HEK293T (cell line): ENCODE measurements at regions not wholly inside any gene's neighbourhood (a gene's known extent, or its start where the extent isn't known, plus 50 kb on each side); places are given as distances from the start of the nearest gene placed in this dataset.

ENCODE experiments used
- CTCF ChIA-PET: fragments of 350-600 bp; formaldehyde crosslinking; extraction: SDS; loops from one replicate; lab custom pipeline; 2021; ENCODE audit warnings: antibody characterized with exemption, inconsistent platforms; lab: Yijun Ruan, JAX
- POLR2A ChIA-PET: fragments of 350-600 bp; formaldehyde crosslinking; extraction: SDS; loops from one replicate; lab custom pipeline; 2020; ENCODE audit warnings: antibody characterized with exemption, inconsistent platforms; lab: Yijun Ruan, JAX
- DNase-seq: peaks from one replicate; pipeline ENCODE4 v3.0.0; 2012; ENCODE audit warnings: mixed read lengths; ENCODE audit errors: extremely low spot score
- ARNT ChIP-seq: fragments of 450-650 bp; IDR thresholded peaks from 2 replicates; pipeline ENCODE4 v1.6.1; 2017; ENCODE audit warnings: mild to moderate bottlenecking
- BHLHE40 ChIP-seq: fragments of 450-650 bp; IDR thresholded peaks from 2 replicates; pipeline ENCODE4 v1.6.1; 2016; ENCODE audit warnings: mild to moderate bottlenecking, moderate library complexity, borderline replicate concordance
- ELF4 ChIP-seq: fragments of 450-650 bp; IDR thresholded peaks from 2 replicates; pipeline ENCODE4 v1.6.1; 2017; ENCODE audit warnings: antibody characterized with exemption
- FOXA1 ChIP-seq: fragments of 450-650 bp; IDR thresholded peaks from 2 replicates; pipeline ENCODE4 v1.6.1; 2016; ENCODE audit warnings: mild to moderate bottlenecking
- FOXK2 ChIP-seq: fragments of 450-650 bp; IDR thresholded peaks from 2 replicates; pipeline ENCODE4 v1.6.1; 2016; ENCODE audit warnings: mild to moderate bottlenecking
- FOXM1 ChIP-seq: fragments of 450-650 bp; IDR thresholded peaks from 2 replicates; pipeline ENCODE4 v1.6.1; 2017; ENCODE audit warnings: mild to moderate bottlenecking, borderline replicate concordance
- HDGF ChIP-seq: fragments of 450-650 bp; IDR thresholded peaks from 2 replicates; pipeline ENCODE4 v1.6.1; 2017; ENCODE audit warnings: antibody characterized with exemption, borderline replicate concordance
- L3MBTL2 ChIP-seq: fragments of 450-650 bp; conservative IDR thresholded peaks from 2 replicates; pipeline ENCODE4 v1.6.1; 2016; ENCODE audit warnings: mild to moderate bottlenecking
- LEF1 ChIP-seq: fragments of 450-650 bp; IDR thresholded peaks from 2 replicates; pipeline ENCODE4 v1.6.1; 2017; ENCODE audit warnings: mild to moderate bottlenecking, borderline replicate concordance
- NFRKB ChIP-seq: fragments of 450-650 bp; IDR thresholded peaks from 2 replicates; pipeline ENCODE4 v1.6.1; 2016; ENCODE audit warnings: mild to moderate bottlenecking, moderate library complexity
- PKNOX1 ChIP-seq: fragments of 450-650 bp; IDR thresholded peaks from 2 replicates; pipeline ENCODE4 v1.6.1; 2016
- SP1 ChIP-seq: fragments of 450-650 bp; IDR thresholded peaks from 2 replicates; pipeline ENCODE4 v1.6.1; 2017
- SUZ12 ChIP-seq: fragments of 450-650 bp; IDR thresholded peaks from 2 replicates; pipeline ENCODE4 v1.6.1; 2016; ENCODE audit warnings: mild to moderate bottlenecking
- TARDBP ChIP-seq: fragments of 450-650 bp; IDR thresholded peaks from 2 replicates; pipeline ENCODE4 v1.6.1; 2016
- ZNF384 ChIP-seq: fragments of 450-650 bp; IDR thresholded peaks from 2 replicates; pipeline ENCODE4 v1.6.1; 2016

- no peak for DNase-seq
- TF ChIP-seq NFRKB (no peak), TARDBP (no peak), ZNF384 (no peak), HDGF (no peak), LEF1 (no peak), FOXM1 (no peak), PKNOX1 (no peak), FOXA1 (no peak), ARNT (no peak), SP1 (no peak), ELF4 (no peak), L3MBTL2 (no peak)
- ChIA-PET CTCF (interaction anchor here (0.6 kb wide), 1 partner anchor 10 kb away, joined by 3 read pairs; no protein-coding TSS in a partner anchor), POLR2A (interaction anchor here (1.1 to 1.7 kb wide), 2 partner anchors 11 to 15 kb away, joined by 3 to 8 read pairs; no protein-coding TSS in a partner anchor)
Measured at GRCh38 chr22:46051646-46052045, 74.7 kb upstream of the WNT7B start.

GRCh38 chr22:46052331-46052771 lies 75.4 kb upstream of the WNT7B start:
- ChIA-PET CTCF (interaction anchor here (0.6 to 1.3 kb wide), 2 partner anchors 10 to 96 kb away, joined by 3 read pairs; no protein-coding TSS in a partner anchor), POLR2A (interaction anchor here (1.5 kb wide), 1 partner anchor 46 kb away, joined by 5 read pairs; no protein-coding TSS in a partner anchor)
- no peak for DNase-seq
- TF ChIP-seq ARNT, result no peak
- no peak for TF ChIP-seq L3MBTL2
- no peak for TF ChIP-seq BHLHE40
- TF ChIP-seq PKNOX1, result no peak
- TF ChIP-seq FOXA1, result no peak
- no peak for TF ChIP-seq ZNF384
- TF ChIP-seq LEF1, result no peak

GRCh38 chr22:46052801-46053562 lies 76.0 kb upstream of the WNT7B start:
- CTCF ChIA-PET, result interaction anchor here (1.3 kb wide), 1 partner anchor 95 kb away, joined by 3 read pairs; no protein-coding TSS in a partner anchor
- TF ChIP-seq LEF1, result no peak
- POLR2A ChIA-PET, result interaction anchor here (1.5 to 2.0 kb wide), 3 partner anchors 17 to 47 kb away, joined by 4 to 15 read pairs (median 5); no protein-coding TSS in a partner anchor
- DNase-seq, result no peak

GRCh38 chr22:46053563-46054090 lies 76.7 kb upstream of the WNT7B start:
- CTCF ChIA-PET, result interaction anchor here (1.3 kb wide), 1 partner anchor 95 kb away, joined by 3 read pairs; no protein-coding TSS in a partner anchor
- TF ChIP-seq L3MBTL2, result no peak
- TF ChIP-seq HDGF, result 0 out of 2 replicates have a peak, but pooled peaks have one; percentile 56
- POLR2A ChIA-PET, result interaction anchor here (1.5 to 2.0 kb wide), 3 partner anchors 17 to 47 kb away, joined by 4 to 15 read pairs (median 5); no protein-coding TSS in a partner anchor
- DNase-seq, result peak; percentile 62

GRCh38 chr22:46054091-46055073 lies 77.4 kb upstream of the WNT7B start:
- POLR2A ChIA-PET, result interaction anchor here (0.6 to 2.0 kb wide), 3 partner anchors 16 to 41 kb away, joined by 4 to 15 read pairs (median 4); no protein-coding TSS in a partner anchor
- TF ChIP-seq TARDBP (no peak), NFRKB (no peak), L3MBTL2 (no peak; the same call in 1 of the 2 replicates), SP1 (no peak)
- peak; percentile 73 for DNase-seq
- CTCF ChIA-PET, result no interaction called here

- TF ChIP-seq ZNF384 (no peak), SP1 (no peak), TARDBP (no peak), PKNOX1 (no peak), ARNT (no peak), FOXK2 (no peak), NFRKB (no peak), LEF1 (no peak), ELF4 (no peak), L3MBTL2 (no peak), SUZ12 (no peak), FOXA1 (no peak), BHLHE40 (no peak)
- POLR2A ChIA-PET, result no interaction called here
- DNase-seq, result no peak
- CTCF ChIA-PET, result no interaction called here
Measured at GRCh38 chr22:46055181-46055875, 78.4 kb upstream of the WNT7B start.
